Tibial artery (tissue), 4 donors: ENCODE measurements at regions not wholly inside any gene's neighbourhood (a gene's known extent, or its start where the extent isn't known, plus 50 kb on each side); places are given as distances from the start of the nearest gene placed in this dataset.
A peak's percentile ranks its signal among the peaks of the same experiment; 100 is the strongest.
"Not testable (repeated sequence)": the region's sequence is repeated elsewhere in the genome, so short reads cannot be mapped to it uniquely, and the experiment has no call there.

Experiments used
- DNase-seq, 2 donors: peaks; one replicate each; pipeline ENCODE4 v3.0.0-alpha.2; 2019
- H3K27ac ChIP-seq, 2 donors: fragments of 200-600 bp; sonication (generic) in 1 of 2; 1 replicate in 1 of 2; 2 replicates in 1 of 2; pipeline ENCODE4 v1.5.1; 2018 to 2019; ENCODE audit warnings: mild to moderate bottlenecking in 1 of 2
- H3K27me3 ChIP-seq, 2 donors: fragments of 200-600 bp; sonication (generic) in 1 of 2; one replicate each; pipeline versions ENCODE4 v1.5.1 to v1.6.0; 2016 to 2019
- H3K36me3 ChIP-seq, 3 donors: fragments of 200-600 bp; sonication (generic) in 2 of 3; one replicate each; pipeline ENCODE4 v1.5.1; 2016 to 2019; ENCODE audit warnings: mild to moderate bottlenecking in 2 of 3
- H3K4me1 ChIP-seq, 4 donors: fragments of 200-600 bp; sonication (generic) in 2 of 4; 1 replicate in 3 of 4; 2 replicates in 1 of 4; pipeline ENCODE4 v1.5.1; 2016 to 2019
- H3K4me3 ChIP-seq, 2 donors: fragments of 200-600 bp; sonication (generic) in 1 of 2; 1 replicate in 1 of 2; 2 replicates in 1 of 2; pipeline ENCODE4 v1.5.1; 2018 to 2019; ENCODE audit warnings: mild to moderate bottlenecking in 2 of 2
- H3K9me3 ChIP-seq, 3 donors: fragments of 200-600 bp; sonication (generic) in 1 of 3; one replicate each; pipeline ENCODE4 v1.5.1; 2016 to 2019
- intact Hi-C: fragments of 100-400 bp; cut with DNase I; formaldehyde crosslinking; loops from one replicate; pipeline ENCODE4 v1.15.0; 2023; ENCODE audit warnings: low total_unique reads
- TF ChIP-seq, protein P1 (sequence below), 2 experiments: fragments of 200-600 bp in 1 of 2; fragments of 450-650 bp in 1 of 2; IDR thresholded peaks; one replicate each; pipeline ENCODE4 v1.5.1; 2017 to 2019; ENCODE audit warnings: antibody characterized with exemption in 2 of 2, mild to moderate bottlenecking in 1 of 2, moderate library complexity in 1 of 2

DNA sequence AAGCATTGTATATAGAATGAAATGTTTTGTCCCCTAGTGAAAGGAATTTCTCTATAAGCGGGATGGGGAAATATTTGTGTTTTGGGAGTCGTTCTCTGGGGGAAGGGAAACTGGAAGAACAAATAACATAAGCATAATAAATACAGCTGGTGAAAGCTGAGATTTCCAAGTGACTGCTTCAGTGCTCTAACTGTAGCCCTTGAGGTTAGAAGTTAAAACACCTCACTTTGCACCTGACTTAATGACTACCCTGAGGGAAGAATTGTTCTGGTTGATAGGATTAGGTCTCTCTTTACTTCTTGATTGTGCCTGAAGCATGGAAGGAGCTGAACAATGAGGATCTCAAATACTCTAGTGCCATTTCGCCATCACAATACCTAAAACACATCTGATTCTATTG is 307.4 kb downstream of the MAN2A1 start:
- intact Hi-C loops = loop anchor here (5.0 kb wide), 1 partner anchor 305 kb away; no protein-coding TSS in a partner anchor

DNA sequence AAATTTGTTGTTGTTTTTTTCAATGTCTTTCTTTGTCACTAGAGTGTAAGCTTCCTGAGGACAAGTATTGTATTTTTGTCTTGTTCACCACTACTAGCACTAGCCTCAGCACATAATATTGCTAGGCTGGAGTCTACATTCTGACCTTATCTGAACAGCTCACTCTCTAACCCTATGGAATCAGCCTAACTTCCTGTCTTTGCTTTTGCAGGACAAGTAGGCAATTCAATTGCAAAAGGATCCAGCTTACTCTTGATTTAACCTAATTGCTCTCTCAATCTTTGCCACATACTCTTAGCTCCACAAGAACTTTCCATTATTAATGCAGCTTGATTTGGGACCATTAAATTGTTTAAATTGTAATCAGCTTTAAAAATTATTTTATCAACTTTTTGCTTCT is 308.5 kb downstream of the MAN2A1 start:
- Histone ChIP-seq H3K36me3 (no peaks in the 10 kb centered on the region), H3K9me3 (no peaks in the 10 kb centered on the region), H3K4me1 (peaks cover 4 to 79% (median 51%) of the 10 kb centered on the region in 4 donors), H3K27me3 (no peaks in the 10 kb centered on the region), H3K27ac (no peak overlapping the region), H3K4me3 (no peak overlapping the region)
- TF ChIP-seq, protein P1, sequence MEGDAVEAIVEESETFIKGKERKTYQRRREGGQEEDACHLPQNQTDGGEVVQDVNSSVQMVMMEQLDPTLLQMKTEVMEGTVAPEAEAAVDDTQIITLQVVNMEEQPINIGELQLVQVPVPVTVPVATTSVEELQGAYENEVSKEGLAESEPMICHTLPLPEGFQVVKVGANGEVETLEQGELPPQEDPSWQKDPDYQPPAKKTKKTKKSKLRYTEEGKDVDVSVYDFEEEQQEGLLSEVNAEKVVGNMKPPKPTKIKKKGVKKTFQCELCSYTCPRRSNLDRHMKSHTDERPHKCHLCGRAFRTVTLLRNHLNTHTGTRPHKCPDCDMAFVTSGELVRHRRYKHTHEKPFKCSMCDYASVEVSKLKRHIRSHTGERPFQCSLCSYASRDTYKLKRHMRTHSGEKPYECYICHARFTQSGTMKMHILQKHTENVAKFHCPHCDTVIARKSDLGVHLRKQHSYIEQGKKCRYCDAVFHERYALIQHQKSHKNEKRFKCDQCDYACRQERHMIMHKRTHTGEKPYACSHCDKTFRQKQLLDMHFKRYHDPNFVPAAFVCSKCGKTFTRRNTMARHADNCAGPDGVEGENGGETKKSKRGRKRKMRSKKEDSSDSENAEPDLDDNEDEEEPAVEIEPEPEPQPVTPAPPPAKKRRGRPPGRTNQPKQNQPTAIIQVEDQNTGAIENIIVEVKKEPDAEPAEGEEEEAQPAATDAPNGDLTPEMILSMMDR (IDR thresholded peaks at IDR 0.05) = no peak
- intact Hi-C loops = loop anchor here (5.0 kb wide), 1 partner anchor 306 kb away; no protein-coding TSS in a partner anchor
- no peak for DNase-seq

More for the DNA sequence above, 307.4 kb downstream of the MAN2A1 start:
- H3K36me3 ChIP-seq = no peaks in the 10 kb centered on the region
- H3K4me1 ChIP-seq = peaks cover 4 to 69% (median 42%) of the 10 kb centered on the region in 4 donors
- TF ChIP-seq, protein P1 (IDR thresholded peaks at IDR 0.05) = no peak
- DNase-seq = no peak
- H3K4me3 ChIP-seq = no peak overlapping the region
- peak overlapping the region; percentile 42 to 48 for H3K27ac ChIP-seq
- H3K9me3 ChIP-seq = no peaks in the 10 kb centered on the region
- H3K27me3 ChIP-seq = no peaks in the 10 kb centered on the region

DNA sequence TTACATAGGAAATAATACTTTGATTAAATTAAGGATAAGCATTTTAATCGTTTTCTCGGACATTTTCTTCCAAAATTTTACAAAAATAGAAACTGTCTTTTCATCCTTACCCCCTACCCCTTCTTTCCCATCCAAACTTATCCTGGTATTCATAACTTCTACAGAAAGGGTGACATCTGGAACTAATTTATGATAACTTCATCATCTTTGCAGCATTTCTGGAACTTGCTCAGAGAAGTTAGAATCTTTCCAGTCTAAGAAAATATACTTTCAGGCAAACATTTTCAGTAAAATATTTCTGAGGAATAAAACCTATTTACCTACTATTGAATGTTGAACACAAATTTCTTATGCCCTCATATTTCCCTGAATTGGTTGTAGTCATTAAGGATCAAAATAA is 309.0 kb downstream of the MAN2A1 start:
- TF ChIP-seq, protein P1 (IDR thresholded peaks at IDR 0.05) = no peak
- Histone ChIP-seq H3K27me3 (no peaks in the 10 kb centered on the region), H3K4me1 (peaks cover 4 to 82% (median 53%) of the 10 kb centered on the region in 4 donors), H3K27ac (peak overlapping the region; percentile 66 to 76), H3K9me3 (no peaks in the 10 kb centered on the region), H3K36me3 (no peaks in the 10 kb centered on the region), H3K4me3 (no peak overlapping the region)
- no peak for DNase-seq
- intact Hi-C loops = loop anchor here (5.0 kb wide), 1 partner anchor 306 kb away; no protein-coding TSS in a partner anchor

DNA sequence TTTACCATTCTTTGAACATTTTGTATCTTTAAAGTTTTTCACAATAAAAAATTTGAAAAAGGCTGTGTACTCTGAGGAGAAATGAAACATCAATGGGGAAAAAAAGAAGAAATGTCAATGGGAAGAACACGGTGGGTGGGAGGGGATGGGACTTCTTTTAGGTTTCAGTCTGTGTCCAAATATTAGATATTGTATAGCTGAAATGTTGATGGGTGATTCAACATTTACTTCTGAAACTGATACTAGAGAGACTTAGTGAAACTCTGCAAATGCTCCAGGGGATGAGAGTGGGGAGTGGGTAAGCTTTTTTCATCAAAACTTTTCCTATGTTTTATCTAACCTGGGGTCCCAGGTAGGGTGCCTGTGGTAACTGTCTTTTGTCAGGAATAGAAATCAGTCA is 311.9 kb downstream of the MAN2A1 start:
- Histone ChIP-seq H3K27me3 (no peaks in the 10 kb centered on the region), H3K36me3 (no peaks in the 10 kb centered on the region), H3K4me3 (no peak overlapping the region), H3K4me1 (peaks cover 4 to 67% (median 42%) of the 10 kb centered on the region in 4 donors), H3K9me3 (no peaks in the 10 kb centered on the region), H3K27ac (peak overlapping the region; percentile 66 to 76)
- TF ChIP-seq, protein P1 (IDR thresholded peaks at IDR 0.05) = no peak
- DNase-seq = no peak
- intact Hi-C loops = loop anchor here (5.0 kb wide), 1 partner anchor 86 kb away; no protein-coding TSS in a partner anchor

DNA sequence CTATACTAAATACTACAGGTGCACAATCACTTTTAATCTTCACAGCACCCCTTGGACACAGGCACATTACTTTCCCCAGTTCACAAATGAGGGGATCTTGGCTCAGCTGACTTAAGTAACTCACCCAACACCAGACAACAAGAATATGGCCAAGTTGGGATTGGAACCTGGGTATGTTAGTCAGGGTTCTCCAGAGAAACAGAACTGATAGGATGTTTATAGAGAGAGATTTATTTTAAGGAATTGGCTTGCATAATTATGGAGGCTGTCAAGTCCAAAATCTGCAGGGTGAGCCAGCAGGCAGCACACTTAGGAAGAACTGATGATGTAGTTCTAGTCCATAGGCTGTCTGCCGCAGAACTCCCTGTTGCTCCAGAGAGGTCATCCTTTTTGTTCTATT is 312.9 kb downstream of the MAN2A1 start:
- peak overlapping the region; percentile 66 to 76 for H3K27ac ChIP-seq
- no peak for DNase-seq
- H3K27me3 ChIP-seq = no peaks in the 10 kb centered on the region
- H3K36me3 ChIP-seq = no peaks in the 10 kb centered on the region
- H3K4me3 ChIP-seq = no peak overlapping the region
- no peaks in the 10 kb centered on the region for H3K9me3 ChIP-seq
- intact Hi-C loops = loop anchor here (5.0 kb wide), 1 partner anchor 85 kb away; no protein-coding TSS in a partner anchor
- H3K4me1 ChIP-seq = peaks cover 4 to 56% (median 36%) of the 10 kb centered on the region in 4 donors
- TF ChIP-seq, protein P1 (IDR thresholded peaks at IDR 0.05) = no peak

DNA sequence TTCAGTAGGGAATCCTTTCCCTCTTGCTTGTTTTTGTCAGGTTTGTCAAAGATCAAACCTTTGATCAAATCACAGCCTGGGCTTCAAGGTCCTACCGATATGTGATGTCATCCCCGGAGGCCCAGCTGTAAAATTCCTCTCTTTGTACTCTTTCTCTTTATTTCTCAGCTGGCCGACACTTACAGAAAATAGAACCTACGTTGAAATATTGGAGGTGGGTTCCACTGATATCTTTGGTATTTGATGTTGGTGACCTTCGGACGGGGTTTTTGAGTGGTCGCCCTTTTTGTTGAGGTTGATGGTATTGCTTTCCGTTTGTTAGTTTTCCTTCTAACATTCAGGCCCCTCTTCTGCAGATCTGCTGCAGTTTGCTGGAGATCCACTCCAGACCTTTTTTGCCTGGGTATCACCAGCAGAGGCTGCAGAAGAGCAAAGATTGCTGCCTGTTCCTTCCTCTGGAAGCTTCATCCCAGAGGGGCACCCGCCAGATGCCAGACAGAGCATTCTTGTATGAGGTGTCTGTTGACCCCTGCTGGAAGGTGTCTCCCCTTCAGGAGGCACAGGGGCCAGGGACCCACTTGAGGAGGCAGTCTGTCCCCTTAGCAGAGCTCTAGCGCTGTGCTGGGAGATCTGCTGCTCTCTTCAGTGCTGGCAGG is 316.3 kb downstream of the MAN2A1 start:
- H3K9me3 ChIP-seq, H3K27ac ChIP-seq, H3K27me3 ChIP-seq, intact Hi-C loops, H3K4me3 ChIP-seq, DNase-seq, H3K36me3 ChIP-seq: not testable (repeated sequence)
- peaks cover 0 to 24% (median 17%) of the 10 kb centered on the region in 4 donors for H3K4me1 ChIP-seq
